ENCODE measurements at regions not wholly inside any gene's neighbourhood (a gene's known extent, or its start where the extent isn't known, plus 50 kb on each side); places are given as distances from the start of the nearest gene placed in this dataset.

GRCh38 chr2:188752311-188752710 is 221.9 kb upstream of the COL3A1 start:
- TF ChIP-seq CTCF (conservative IDR thresholded peaks at IDR 0.05) (no peak), ZFX (IDR thresholded peaks at IDR 0.05) (no peak)

All from C4-2B (cell line).